Amniotic stem cell (primary cell): ENCODE measurements at regions not wholly inside any gene's neighbourhood (a gene's known extent, or its start where the extent isn't known, plus 50 kb on each side); places are given as distances from the start of the nearest gene placed in this dataset.
"Not testable (repeated sequence)": the region's sequence is repeated elsewhere in the genome, so short reads cannot be mapped to it uniquely, and the experiment has no call there.

Experiments used
- DNase-seq: peaks from one replicate; lab custom pipeline; 2025; lab: John Stamatoyannopoulos, UW

DNA sequence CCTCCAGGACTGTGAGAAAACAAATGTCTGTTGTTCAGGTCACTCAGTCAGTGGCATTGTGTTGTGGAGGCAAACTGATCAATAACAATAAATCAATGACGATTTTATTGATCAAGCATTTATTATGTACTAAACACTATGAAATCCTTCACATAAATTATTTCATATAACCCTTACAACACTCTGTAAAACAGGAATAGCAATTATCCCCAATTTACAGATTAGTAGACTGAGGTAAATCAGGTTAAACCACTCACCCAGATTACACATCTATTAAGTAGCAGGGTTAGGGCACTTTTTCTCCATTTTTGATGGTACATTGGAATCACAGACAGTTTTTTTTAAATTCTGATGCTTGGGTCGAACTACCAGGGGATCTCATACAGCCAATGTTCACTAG, 372.8 kb upstream of the MAF start:
- no peak for DNase-seq

- DNase-seq = no peak
Measured at GRCh38 chr16:79972053-79972704, 371.6 kb upstream of the MAF start.

GRCh38 chr16:79971237-79971572, 370.7 kb upstream of the MAF start:
- no peak for DNase-seq

GRCh38 chr16:79970551-79971236, 370.2 kb upstream of the MAF start:
- no peak for DNase-seq

DNA sequence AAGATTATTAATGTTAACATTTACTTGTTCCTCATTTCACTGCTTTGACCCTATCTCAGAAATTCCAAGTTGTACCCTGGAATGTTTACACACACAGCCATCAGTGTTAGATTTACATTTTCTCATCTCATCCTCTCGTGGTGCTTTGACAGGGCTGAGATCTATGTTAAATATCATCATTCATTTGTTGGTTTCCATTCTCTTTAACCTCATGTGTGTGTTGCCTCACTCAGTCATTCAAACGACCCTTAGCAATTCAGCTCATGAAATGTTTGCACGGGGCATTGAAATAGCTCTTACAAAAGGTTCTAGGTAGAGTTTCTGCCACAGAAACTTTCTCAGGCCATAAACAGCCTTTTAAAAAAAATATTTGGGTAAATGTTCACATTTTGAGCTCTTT, 369.6 kb upstream of the MAF start:
- DNase-seq = no peak

DNA sequence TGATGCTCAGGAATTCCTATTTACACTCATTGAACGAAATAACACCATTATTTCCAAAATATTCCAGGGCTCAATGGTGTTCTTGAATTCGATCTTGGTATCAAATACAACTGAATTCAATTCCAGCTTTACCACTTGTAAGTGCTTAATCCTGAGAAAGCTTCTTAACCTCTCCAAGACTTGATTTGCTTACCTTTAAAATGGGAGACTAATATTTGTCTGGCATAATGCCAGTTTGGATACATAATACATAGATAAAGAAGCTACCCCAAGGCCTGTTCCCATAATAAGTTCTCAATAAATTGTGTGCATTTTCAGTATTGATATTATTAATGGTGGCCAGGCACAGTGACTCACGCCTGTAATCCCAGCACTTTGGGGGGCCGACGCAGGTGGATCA, 368.9 kb upstream of the MAF start:
- DNase-seq = no peak

DNA sequence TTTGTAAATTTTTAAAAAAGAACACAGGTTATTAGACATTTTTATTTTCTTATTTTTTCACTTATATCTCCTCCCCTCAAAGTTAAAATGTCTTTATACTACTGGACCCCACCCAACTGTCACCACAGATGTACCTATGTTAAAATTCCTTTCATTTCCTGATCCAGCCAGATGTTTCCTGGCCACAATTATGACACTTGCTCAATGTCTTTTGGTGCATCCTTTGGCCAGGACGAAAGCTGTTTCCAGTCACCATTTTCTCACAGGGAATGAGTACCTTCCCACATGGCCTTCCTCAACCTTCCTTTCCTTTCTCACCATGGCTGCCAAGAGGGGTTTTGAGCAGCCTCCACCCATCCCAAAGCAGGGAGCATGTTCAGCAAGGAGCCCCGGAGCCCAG, 365.7 kb upstream of the MAF start:
- DNase-seq = no peak

DNA sequence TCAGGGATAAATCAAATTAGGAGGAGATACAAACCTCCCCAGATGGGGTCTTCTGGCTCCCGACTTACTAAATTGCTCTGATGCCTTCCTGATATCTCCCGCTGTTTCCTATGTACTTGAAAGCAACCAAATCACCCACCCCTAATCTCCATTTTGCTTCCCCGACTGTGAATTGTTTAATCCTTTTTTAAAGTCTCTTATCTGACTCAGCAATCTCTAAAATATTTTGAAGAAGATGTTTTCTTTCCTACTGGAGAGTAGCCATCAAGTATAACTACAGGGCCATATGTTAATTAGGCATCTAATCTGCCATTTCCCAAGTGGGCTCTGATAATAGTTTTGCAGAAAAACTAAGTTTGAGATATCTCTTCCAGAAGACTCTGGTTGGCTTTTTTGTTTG, 365.2 kb upstream of the MAF start:
- no peak for DNase-seq

GRCh38 chr16:79964104-79964503, 363.6 kb upstream of the MAF start:
- no peak for DNase-seq

DNA sequence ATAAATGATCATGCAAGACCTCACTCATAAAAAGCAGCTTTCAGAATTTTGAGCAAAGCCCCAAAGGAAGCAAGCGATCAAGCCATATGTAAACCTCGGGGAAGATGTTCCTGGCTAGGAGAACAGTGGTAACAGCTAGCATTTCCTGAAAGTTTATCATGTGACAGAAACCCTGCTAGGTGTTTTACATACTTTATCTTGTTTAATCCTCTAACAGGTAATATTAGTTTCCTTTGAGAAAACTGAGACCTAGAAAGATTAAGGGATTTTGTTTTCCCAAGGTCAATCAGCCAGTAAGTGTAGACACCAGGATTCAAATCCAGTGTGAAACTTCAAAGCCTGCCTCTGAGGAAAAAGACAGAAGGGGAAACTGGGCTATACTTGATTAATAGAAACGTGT, 362.4 kb upstream of the MAF start:
- DNase-seq = no peak

DNA sequence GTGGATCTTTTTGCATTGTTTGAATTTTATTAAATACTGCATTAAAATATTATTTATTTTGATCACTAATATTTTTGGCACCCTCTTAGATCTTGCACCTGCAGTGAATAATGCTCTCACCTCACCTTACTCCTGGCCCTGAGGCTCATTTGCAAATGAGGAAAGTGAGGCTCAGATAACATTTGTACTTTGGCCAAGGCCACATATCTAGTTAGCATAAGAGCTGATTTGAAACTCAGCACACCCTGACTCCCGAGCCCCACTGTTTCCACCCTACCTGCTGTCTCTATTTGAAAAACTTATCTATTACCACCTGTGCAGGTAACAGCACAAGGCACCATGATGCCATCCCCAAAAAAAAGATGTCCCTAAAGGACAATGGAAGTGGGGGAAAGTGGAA, 358.7 kb upstream of the MAF start:
- no peak for DNase-seq

GRCh38 chr16:79954921-79955705, 354.6 kb upstream of the MAF start:
- no peak for DNase-seq

GRCh38 chr16:79950932-79951719, 350.6 kb upstream of the MAF start:
- no peak for DNase-seq

DNA sequence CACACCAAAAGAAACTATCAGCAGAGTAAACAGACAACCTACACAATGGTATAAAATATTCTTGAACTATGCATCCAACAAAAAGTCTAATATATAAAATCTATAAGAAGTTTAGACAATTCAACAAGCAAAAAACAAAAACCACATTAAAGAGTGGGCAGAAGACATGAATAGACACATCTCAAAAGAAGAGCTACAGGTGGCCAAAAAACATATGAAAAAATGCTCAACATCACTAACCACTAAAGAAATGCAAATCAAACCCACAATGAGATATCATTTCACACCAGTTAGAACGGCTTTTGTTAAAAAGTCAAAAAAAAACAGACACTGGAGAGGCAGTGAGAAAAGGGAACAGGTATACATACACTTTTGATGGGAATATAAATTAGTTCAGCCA, 348.9 kb upstream of the MAF start:
- DNase-seq = no peak

DNA sequence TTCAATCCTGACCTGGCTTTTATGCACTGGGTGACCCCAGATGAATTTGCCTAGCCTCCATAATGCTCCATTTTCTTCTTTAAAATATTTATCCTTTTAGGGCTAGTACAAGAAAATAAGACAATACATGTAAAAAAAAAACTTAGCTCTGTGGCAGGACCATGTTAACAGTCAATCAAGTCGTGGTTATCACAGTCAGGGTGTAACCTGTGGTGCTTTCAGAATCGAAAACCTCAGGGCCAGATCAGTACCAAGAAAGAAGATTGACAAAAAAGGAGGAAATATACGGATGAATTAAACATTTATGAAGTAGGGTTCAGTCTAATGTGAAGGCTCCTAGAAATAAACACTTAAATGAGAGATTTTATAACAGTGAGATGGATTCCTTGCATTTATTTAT, 347.2 kb upstream of the MAF start:
- no peak for DNase-seq

- DNase-seq = no peak
Measured at GRCh38 chr16:79946252-79946651, 345.7 kb upstream of the MAF start.

DNA sequence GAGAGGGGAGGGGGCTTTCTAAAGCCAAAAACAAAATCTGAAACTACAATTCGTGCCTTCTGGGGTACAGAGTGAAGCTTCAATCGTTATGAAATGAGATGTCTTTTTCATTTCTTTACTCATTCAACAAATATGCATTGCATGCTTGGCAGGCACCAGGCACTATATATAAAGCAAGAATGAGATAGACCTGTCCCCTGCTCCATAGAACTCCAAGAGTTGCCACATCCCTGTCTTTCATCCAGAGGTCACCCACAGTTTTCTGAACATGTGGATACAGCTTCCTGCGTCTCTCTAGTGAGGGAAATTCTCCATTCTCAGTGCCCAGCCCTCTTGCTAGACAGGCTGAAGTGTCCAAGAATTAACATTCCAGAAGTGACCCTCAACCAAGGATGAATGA, 343.2 kb upstream of the MAF start:
- DNase-seq = no peak

DNA sequence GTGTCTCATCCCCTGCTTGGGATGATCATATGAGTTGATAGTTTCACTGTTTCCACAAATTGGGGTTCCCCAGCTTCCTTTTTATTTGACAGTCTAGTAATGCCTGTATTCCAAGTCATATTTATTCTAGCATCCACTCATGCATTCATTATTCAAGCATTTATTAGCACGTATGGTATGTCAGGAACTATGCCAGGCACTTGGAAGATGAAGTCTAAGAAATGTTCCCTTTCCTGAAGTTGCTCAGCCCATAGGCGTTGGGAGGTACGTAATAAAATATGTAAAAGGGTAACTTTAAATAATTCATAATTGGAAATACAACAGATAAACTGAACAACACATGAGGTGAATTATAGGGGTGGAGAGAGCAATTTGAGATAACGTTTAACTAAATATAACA, 338.0 kb upstream of the MAF start:
- no peak for DNase-seq

GRCh38 chr16:79937671-79938070, 337.1 kb upstream of the MAF start:
- not testable (repeated sequence) for DNase-seq

- no peak for DNase-seq
Measured at GRCh38 chr16:79933603-79934002, 333.1 kb upstream of the MAF start.

- no peak for DNase-seq
Measured at GRCh38 chr16:79932572-79932971, 332.0 kb upstream of the MAF start.

DNA sequence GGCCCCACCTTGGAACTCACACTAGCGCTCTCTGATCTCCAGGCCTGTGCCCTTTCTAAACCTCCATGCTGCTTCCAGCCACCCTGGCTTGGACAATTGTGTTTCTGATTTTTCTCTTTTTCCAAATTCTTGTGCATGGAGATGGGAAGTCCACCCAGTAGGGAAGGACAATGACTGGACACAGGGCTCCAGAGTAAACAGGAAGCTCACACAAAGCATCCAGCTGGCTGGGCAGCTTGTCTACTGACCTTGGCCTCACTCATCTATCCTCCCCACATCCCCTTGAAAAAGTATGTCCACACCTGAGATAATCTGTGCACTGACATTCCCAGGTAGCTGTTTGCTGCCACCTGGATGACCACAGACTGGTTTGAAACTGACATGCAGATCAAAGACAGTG, 331.2 kb upstream of the MAF start:
- no peak for DNase-seq
